HEK293T (cell line): ENCODE measurements at regions not wholly inside any gene's neighbourhood (a gene's known extent, or its start where the extent isn't known, plus 50 kb on each side); places are given as distances from the start of the nearest gene placed in this dataset.

Source experiments
- ARNT ChIP-seq: fragments of 450-650 bp; IDR thresholded peaks from 2 replicates; pipeline ENCODE4 v1.6.1; 2017; ENCODE audit warnings: mild to moderate bottlenecking
- ELF4 ChIP-seq: fragments of 450-650 bp; IDR thresholded peaks from 2 replicates; pipeline ENCODE4 v1.6.1; 2017; ENCODE audit warnings: antibody characterized with exemption
- FOXA1 ChIP-seq: fragments of 450-650 bp; IDR thresholded peaks from 2 replicates; pipeline ENCODE4 v1.6.1; 2016; ENCODE audit warnings: mild to moderate bottlenecking
- FOXM1 ChIP-seq: fragments of 450-650 bp; IDR thresholded peaks from 2 replicates; pipeline ENCODE4 v1.6.1; 2017; ENCODE audit warnings: mild to moderate bottlenecking, borderline replicate concordance
- NFRKB ChIP-seq: fragments of 450-650 bp; IDR thresholded peaks from 2 replicates; pipeline ENCODE4 v1.6.1; 2016; ENCODE audit warnings: mild to moderate bottlenecking, moderate library complexity
- SP1 ChIP-seq: fragments of 450-650 bp; IDR thresholded peaks from 2 replicates; pipeline ENCODE4 v1.6.1; 2017
- SUZ12 ChIP-seq: fragments of 450-650 bp; IDR thresholded peaks from 2 replicates; pipeline ENCODE4 v1.6.1; 2016; ENCODE audit warnings: mild to moderate bottlenecking
- TARDBP ChIP-seq: fragments of 450-650 bp; IDR thresholded peaks from 2 replicates; pipeline ENCODE4 v1.6.1; 2016
- ZNF384 ChIP-seq: fragments of 450-650 bp; IDR thresholded peaks from 2 replicates; pipeline ENCODE4 v1.6.1; 2016

DNA sequence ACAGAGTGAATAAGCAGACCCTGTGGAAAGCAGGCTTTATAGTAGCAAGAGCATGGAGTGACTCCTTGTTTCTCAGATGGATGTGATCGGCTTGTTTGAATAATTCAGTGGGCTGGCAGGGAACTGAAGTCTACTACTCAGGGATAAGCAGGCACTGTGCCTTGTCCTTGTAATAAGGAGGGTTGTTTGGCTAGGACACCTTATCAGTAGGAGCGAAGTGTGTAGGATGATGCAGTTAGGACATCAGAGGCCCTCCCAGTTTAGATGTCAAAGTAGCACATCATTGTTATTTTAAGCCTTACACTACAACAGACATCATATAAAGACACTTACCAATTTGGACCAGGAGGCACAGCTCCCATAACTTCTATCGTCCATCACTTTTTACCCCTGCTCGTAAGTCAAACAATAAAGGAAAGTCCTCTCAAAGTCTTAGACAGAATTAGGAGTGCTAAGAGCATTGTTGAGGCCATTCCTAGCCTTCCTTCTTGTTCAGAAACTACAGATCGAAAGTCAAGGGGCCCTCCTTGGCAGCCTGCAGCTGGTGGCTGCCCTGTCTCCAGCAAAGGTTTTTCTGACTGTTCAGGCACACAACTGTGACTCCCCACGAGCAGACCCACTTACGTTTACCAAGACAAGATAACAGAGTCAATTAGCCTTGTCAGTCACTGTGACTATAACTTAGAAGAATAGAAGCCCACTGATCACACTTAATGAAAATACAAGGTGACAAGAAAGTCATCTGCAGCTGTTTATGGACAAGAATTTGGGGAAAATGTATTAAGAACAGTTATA, 218.6 kb downstream of the SNX18 start:
- TF ChIP-seq SP1 (no peak), FOXM1 (no peak), FOXA1 (no peak), NFRKB (no peak), ZNF384 (no peak), TARDBP (no peak), ELF4 (no peak), ARNT (no peak), SUZ12 (no peak)
